ENCODE measurements at regions not wholly inside any gene's neighbourhood (a gene's known extent, or its start where the extent isn't known, plus 50 kb on each side); places are given as distances from the start of the nearest gene placed in this dataset.

DNA sequence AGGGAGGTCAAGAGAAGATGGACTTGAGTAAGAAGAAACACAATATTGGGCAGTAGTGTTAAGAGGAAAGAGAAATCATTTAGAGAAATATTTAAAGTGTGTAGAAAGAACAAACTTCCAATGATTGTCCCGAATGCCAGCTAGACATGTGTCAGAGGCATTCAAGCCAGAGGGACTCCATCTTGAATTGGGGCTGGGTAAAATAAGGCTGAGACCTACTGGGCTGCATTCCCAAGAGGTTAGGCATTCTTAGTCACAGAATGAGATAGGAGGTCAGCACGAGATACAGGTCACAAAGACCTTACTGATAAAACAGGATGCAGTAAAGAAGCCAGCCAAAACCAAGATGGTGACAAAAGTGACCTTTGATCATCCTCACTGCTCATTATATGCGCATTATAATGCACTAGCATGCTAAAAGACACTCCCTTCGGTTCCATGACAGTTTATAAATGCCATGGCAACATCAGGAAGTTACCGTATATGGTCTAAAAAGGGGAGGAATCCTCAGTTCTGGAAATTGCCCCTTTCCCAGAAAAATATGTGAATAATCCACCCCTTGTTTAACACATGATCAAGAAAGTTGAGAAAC, 127.0 kb upstream of the IPO5 start:
- TF ChIP-seq, protein P1, sequence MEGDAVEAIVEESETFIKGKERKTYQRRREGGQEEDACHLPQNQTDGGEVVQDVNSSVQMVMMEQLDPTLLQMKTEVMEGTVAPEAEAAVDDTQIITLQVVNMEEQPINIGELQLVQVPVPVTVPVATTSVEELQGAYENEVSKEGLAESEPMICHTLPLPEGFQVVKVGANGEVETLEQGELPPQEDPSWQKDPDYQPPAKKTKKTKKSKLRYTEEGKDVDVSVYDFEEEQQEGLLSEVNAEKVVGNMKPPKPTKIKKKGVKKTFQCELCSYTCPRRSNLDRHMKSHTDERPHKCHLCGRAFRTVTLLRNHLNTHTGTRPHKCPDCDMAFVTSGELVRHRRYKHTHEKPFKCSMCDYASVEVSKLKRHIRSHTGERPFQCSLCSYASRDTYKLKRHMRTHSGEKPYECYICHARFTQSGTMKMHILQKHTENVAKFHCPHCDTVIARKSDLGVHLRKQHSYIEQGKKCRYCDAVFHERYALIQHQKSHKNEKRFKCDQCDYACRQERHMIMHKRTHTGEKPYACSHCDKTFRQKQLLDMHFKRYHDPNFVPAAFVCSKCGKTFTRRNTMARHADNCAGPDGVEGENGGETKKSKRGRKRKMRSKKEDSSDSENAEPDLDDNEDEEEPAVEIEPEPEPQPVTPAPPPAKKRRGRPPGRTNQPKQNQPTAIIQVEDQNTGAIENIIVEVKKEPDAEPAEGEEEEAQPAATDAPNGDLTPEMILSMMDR (IDR thresholded peaks at IDR 0.05) = no peak
- TF ChIP-seq POLR2A (IDR thresholded peaks at IDR 0.05) = no peak
- peaks cover 0 to 6% (median 0%) of the 10 kb centered on the region in 9 donors for H3K27me3 ChIP-seq
- 83 to 86% (median 84%) methylated on average over 5 of the region's 5 CpGs for WGBS, 4 donors
- H3K4me1 ChIP-seq = no peaks in the 10 kb centered on the region
- H3K9me3 ChIP-seq = peaks cover 0 to 6% (median 0%) of the 10 kb centered on the region in 12 donors
- H3K27ac ChIP-seq = no peak overlapping the region
- DNase-seq (no peak), ATAC-seq (no peak)
- no peaks in the 10 kb centered on the region for H3K36me3 ChIP-seq
- intact Hi-C loops (cut with DNase I) = no loop called here
- no peak overlapping the region for H3K4me3 ChIP-seq

DNA sequence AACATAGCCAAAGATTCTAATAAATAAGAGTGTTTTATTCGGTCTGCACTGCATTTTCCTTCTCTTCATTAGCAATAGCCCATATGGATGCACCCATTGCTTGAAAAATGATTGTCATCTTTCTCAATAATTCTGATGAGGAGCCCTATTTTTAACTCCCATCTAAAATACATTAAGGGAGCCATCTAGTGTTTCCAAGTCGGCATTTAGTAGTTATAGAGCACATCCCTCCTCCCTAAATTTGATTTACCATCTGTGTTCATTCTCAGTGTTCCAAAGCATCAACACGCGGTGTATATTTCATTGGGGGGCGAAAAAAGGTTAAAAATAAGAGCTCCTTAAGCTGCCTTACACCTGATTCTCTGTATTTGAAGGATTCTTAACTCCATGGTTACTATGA, 119.2 kb upstream of the IPO5 start:
- ATAC-seq = no peak
- DNase-seq = no peak
- Histone ChIP-seq H3K27me3 (no peaks in the 10 kb centered on the region), H3K36me3 (no peaks in the 10 kb centered on the region), H3K9me3 (peaks cover 0 to 24% (median 6%) of the 10 kb centered on the region in 12 donors), H3K27ac (no peak overlapping the region), H3K4me3 (no peak overlapping the region), H3K4me1 (no peaks in the 10 kb centered on the region)
- TF ChIP-seq, protein P1 (IDR thresholded peaks at IDR 0.05) = no peak
- no peak for TF ChIP-seq POLR2A (IDR thresholded peaks at IDR 0.05)
- WGBS, 4 donors = 69 to 76% (median 72%) methylated on average over 5 of the region's 5 CpGs
- intact Hi-C loops (cut with DNase I) = no loop called here

DNA sequence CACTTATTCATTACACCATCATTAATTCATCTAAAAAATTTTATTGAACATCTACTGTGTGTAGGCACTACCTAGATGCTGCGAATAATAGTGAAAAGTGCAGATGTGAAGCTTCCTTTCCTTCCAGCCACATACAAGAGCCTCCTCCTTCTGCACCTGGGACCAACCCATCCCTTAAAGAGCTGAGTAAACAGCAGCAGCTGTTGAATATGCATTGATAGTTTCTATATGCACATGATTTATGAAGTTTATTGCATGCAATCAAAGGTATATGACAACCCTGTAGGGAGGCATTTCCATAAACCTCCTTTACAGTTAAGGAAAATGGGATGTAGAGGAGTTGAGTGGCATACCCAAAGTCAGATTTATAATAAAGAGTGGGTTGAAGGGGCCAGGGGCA, 110.3 kb upstream of the IPO5 start:
- H3K36me3 ChIP-seq = no peaks in the 10 kb centered on the region
- intact Hi-C loops (cut with DNase I) = no loop called here
- H3K4me3 ChIP-seq = no peak overlapping the region
- TF ChIP-seq POLR2A (IDR thresholded peaks at IDR 0.05) = no peak
- TF ChIP-seq, protein P1 (IDR thresholded peaks at IDR 0.05) = no peak
- no peaks in the 10 kb centered on the region for H3K27me3 ChIP-seq
- no peaks in the 10 kb centered on the region for H3K4me1 ChIP-seq
- DNase-seq (no peak), ATAC-seq (no peak)
- H3K27ac ChIP-seq = no peak overlapping the region
- no peaks in the 10 kb centered on the region for H3K9me3 ChIP-seq
- 85 to 99% (median 94%) methylated on average over 1 of the region's 1 CpG for WGBS, 4 donors

DNA sequence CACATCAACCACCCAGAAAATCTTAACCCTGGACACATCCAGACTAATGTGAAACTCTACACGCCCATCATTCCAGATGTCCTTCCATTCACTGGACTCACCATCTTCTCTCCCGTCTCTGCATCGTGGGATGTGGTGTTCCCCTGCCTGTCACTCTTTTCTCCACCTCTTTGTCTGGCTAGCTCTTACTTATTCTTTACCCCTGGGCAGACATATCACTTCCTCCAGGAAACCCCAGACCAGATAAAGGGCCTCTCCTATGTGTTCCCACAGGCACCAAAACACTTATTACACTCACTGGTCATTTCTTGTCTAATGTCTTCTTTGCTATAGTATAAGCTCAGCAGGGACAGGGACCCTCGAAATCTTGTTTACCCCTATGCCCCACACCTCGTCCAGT, 109.3 kb upstream of the IPO5 start:
- Histone ChIP-seq H3K4me1 (peaks cover 0 to 6% (median 0%) of the 10 kb centered on the region in 12 donors), H3K27me3 (no peaks in the 10 kb centered on the region), H3K4me3 (no peak overlapping the region), H3K36me3 (no peaks in the 10 kb centered on the region), H3K27ac (no peak overlapping the region), H3K9me3 (no peaks in the 10 kb centered on the region)
- DNase-seq (no peak), ATAC-seq (no peak)
- TF ChIP-seq, protein P1 (IDR thresholded peaks at IDR 0.05) = no peak
- no peak for TF ChIP-seq POLR2A (IDR thresholded peaks at IDR 0.05)
- intact Hi-C loops (cut with DNase I) = no loop called here
- 75 to 84% (median 78%) methylated on average over 5 of the region's 5 CpGs for WGBS, 4 donors
